GM18907 (cell line): ENCODE measurements at regions not wholly inside any gene's neighbourhood (a gene's known extent, or its start where the extent isn't known, plus 50 kb on each side); places are given as distances from the start of the nearest gene placed in this dataset.

ENCODE experiments used
- ATAC-seq: cut with Tn5 transposase; IDR thresholded peaks from one replicate; pipeline ENCODE4 v1.9.1; 2021; ENCODE audit warnings: mild to moderate bottlenecking, moderate library complexity; ENCODE audit not compliant: unreplicated experiment

GRCh38 chr3:157751386-157751785 lies 248.2 kb upstream of the VEPH1 start:
- no peak for ATAC-seq

- no peak for ATAC-seq
Observed at GRCh38 chr3:157746391-157746790, 243.2 kb upstream of the VEPH1 start.

GRCh38 chr3:157741607-157742006 lies 238.4 kb upstream of the VEPH1 start:
- ATAC-seq: no peak

- no peak for ATAC-seq
Observed at GRCh38 chr3:157738441-157738840, 235.2 kb upstream of the VEPH1 start.

- no peak for ATAC-seq
Observed at GRCh38 chr3:157718800-157719199, 215.6 kb upstream of the VEPH1 start.

GRCh38 chr3:157713101-157713500 lies 209.9 kb upstream of the VEPH1 start:
- no peak for ATAC-seq

GRCh38 chr3:157705258-157705657 lies 202.0 kb upstream of the VEPH1 start:
- no peak for ATAC-seq

- ATAC-seq: no peak
Observed at GRCh38 chr3:157700405-157700804, 197.2 kb upstream of the VEPH1 start.

GRCh38 chr3:157695586-157695985 lies 192.4 kb upstream of the VEPH1 start:
- no peak for ATAC-seq

- no peak for ATAC-seq
Observed at GRCh38 chr3:157695103-157695502, 191.9 kb upstream of the VEPH1 start.

GRCh38 chr3:157693762-157694161 lies 190.5 kb upstream of the VEPH1 start:
- ATAC-seq: no peak

GRCh38 chr3:157692468-157692867 lies 189.3 kb upstream of the VEPH1 start:
- peak; percentile 76 for ATAC-seq

GRCh38 chr3:157683668-157684067 lies 180.5 kb upstream of the VEPH1 start:
- ATAC-seq: no peak

GRCh38 chr3:157672061-157672460 lies 168.8 kb upstream of the VEPH1 start:
- ATAC-seq: no peak

- ATAC-seq: no peak
Observed at GRCh38 chr3:157671656-157672055, 168.4 kb upstream of the VEPH1 start.

GRCh38 chr3:157669416-157669815 lies 166.2 kb upstream of the VEPH1 start:
- ATAC-seq: no peak

- no peak for ATAC-seq
Observed at GRCh38 chr3:157667493-157667892, 164.3 kb upstream of the VEPH1 start.

GRCh38 chr3:157662171-157662570 lies 159.0 kb upstream of the VEPH1 start:
- no peak for ATAC-seq

- no peak for ATAC-seq
Observed at GRCh38 chr3:157660847-157661246, 157.6 kb upstream of the VEPH1 start.

- ATAC-seq: no peak
Observed at GRCh38 chr3:157652366-157652765, 149.2 kb upstream of the VEPH1 start.

GRCh38 chr3:157650699-157651098 lies 147.5 kb upstream of the VEPH1 start:
- no peak for ATAC-seq

GRCh38 chr3:157650172-157650571 lies 147.0 kb upstream of the VEPH1 start:
- no peak for ATAC-seq

GRCh38 chr3:157649511-157649910 lies 146.3 kb upstream of the VEPH1 start:
- no peak for ATAC-seq

- no peak for ATAC-seq
Observed at GRCh38 chr3:157647820-157648219, 144.6 kb upstream of the VEPH1 start.
